PC-9 (cell line): ENCODE measurements at regions not wholly inside any gene's neighbourhood (a gene's known extent, or its start where the extent isn't known, plus 50 kb on each side); places are given as distances from the start of the nearest gene placed in this dataset.

Experiments
- BruUV-seq: library from RNA; stranded (reverse); fragments of 400-500 nt; replicated peaks from 2 replicates; lab custom pipeline; 2021; lab: Mats Ljungman, UMichigan
- CTCF ChIA-PET: fragments of 300-600 bp; sonication (Branson Sonifier 250); formaldehyde crosslinking; loops from one replicate; lab custom pipeline; 2022; ENCODE audit warnings: antibody characterized with exemption; lab: Charles Lee
- POLR2A ChIA-PET: fragments of 300-600 bp; sonication (Branson Sonifier 250); formaldehyde crosslinking; loops from one replicate; lab custom pipeline; 2022; ENCODE audit warnings: antibody characterized with exemption; ENCODE audit not compliant: unreplicated experiment; lab: Charles Lee
- DNase-seq, 2 experiments: peaks; one replicate each; pipeline versions ENCODE4 v3.0.0 to v3.0.0-alpha.2; 2015 to 2022; ENCODE audit warnings: mixed read lengths in 1 of 2
- H2AFZ ChIP-seq: fragments of 200-600 bp; sonication (generic); 2 replicates; pipeline ENCODE4 v1.8.1; 2017; ENCODE audit warnings: antibody characterized with exemption
- H3F3A ChIP-seq: fragments of 200-600 bp; sonication (generic); 2 replicates; pipeline ENCODE4 v1.8.1; 2017; ENCODE audit warnings: antibody characterized with exemption, mild to moderate bottlenecking, low read depth; ENCODE audit not compliant: insufficient read depth
- H3K27ac ChIP-seq: fragments of 200-600 bp; sonication (generic); 2 replicates; pipeline ENCODE4 v1.6.1; 2016; ENCODE audit warnings: mixed run types
- H3K27me3 ChIP-seq: fragments of 200-600 bp; sonication (generic); 2 replicates; pipeline ENCODE4 v1.6.1; 2016; ENCODE audit warnings: low read depth, mixed run types; ENCODE audit not compliant: insufficient read depth
- H3K36me3 ChIP-seq: fragments of 200-600 bp; sonication (generic); 2 replicates; pipeline ENCODE4 v1.6.1; 2016; ENCODE audit warnings: low read depth, mixed run types
- H3K4me1 ChIP-seq: fragments of 200-600 bp; sonication (generic); replicated peaks from 2 replicates; pipeline ENCODE4 v1.6.1; 2016; ENCODE audit warnings: mixed run types; ENCODE audit not compliant: insufficient read depth
- H3K4me2 ChIP-seq: fragments of 200-600 bp; sonication (generic); 2 replicates; pipeline ENCODE4 v1.6.1; 2017; ENCODE audit warnings: mixed run types
- H3K4me3 ChIP-seq: fragments of 200-600 bp; sonication (generic); 2 replicates; pipeline ENCODE4 v1.6.1; 2016; ENCODE audit warnings: mixed run types
- H3K79me2 ChIP-seq: fragments of 200-600 bp; sonication (generic); 2 replicates; pipeline ENCODE4 v1.6.1; 2017; ENCODE audit warnings: low read depth, mixed run types
- H3K9me2 ChIP-seq: fragments of 200-600 bp; sonication (generic); 2 replicates; pipeline ENCODE4 v1.8.1; 2017; ENCODE audit warnings: mild to moderate bottlenecking; ENCODE audit not compliant: insufficient read depth
- H3K9me3 ChIP-seq: fragments of 200-600 bp; sonication (generic); 2 replicates; pipeline ENCODE4 v1.8.1; 2016; ENCODE audit warnings: low read depth; ENCODE audit not compliant: insufficient read depth
- H4K20me1 ChIP-seq: fragments of 200-600 bp; sonication (generic); 2 replicates; pipeline ENCODE4 v1.8.1; 2017; ENCODE audit not compliant: insufficient read depth
- CTCF ChIP-seq: fragments of 200-600 bp; sonication (generic); conservative IDR thresholded peaks from 2 replicates; pipeline ENCODE4 v1.6.1; 2017; ENCODE audit warnings: mixed run types, antibody characterized with exemption, mild to moderate bottlenecking, moderate library complexity
- EZH2 ChIP-seq: fragments of 200-600 bp; sonication (generic); IDR thresholded peaks from 2 replicates; pipeline ENCODE4 v1.8.0; 2017; ENCODE audit warnings: antibody characterized with exemption, low read depth
- intact Hi-C: fragments of 100-400 bp; cut with micrococcal nuclease; formaldehyde crosslinking; loops from one replicate; pipeline ENCODE4 v1.10.0; 2022; ENCODE audit not compliant: unreplicated experiment

- intact Hi-C loops: no loop called here
- TF ChIP-seq EZH2 (no peak), CTCF (no peak)
- no peak overlapping the region for H3K27ac ChIP-seq
- H4K20me1 ChIP-seq: no peaks in the 10 kb centered on the region
- ChIA-PET POLR2A (no interaction called here), CTCF (no interaction called here)
- no peaks in the 10 kb centered on the region for H3K4me1 ChIP-seq
- H3K27me3 ChIP-seq: no peaks in the 10 kb centered on the region
- H3K4me2 ChIP-seq: no peak overlapping the region
- BruUV-seq: no TSS peak
- no peak overlapping the region for H2AFZ ChIP-seq
- H3K4me3 ChIP-seq: no peak overlapping the region
- no peaks in the 10 kb centered on the region for H3K79me2 ChIP-seq
- no peaks in the 10 kb centered on the region for H3F3A ChIP-seq
- H3K36me3 ChIP-seq: no peaks in the 10 kb centered on the region
- H3K9me2 ChIP-seq: no peaks in the 10 kb centered on the region
- no peaks in the 10 kb centered on the region for H3K9me3 ChIP-seq
- no peak for DNase-seq
Observed at GRCh38 chr7:68492359-68492690, 1106.0 kb upstream of the AUTS2 start.

GRCh38 chr7:68503400-68503799, 1094.9 kb upstream of the AUTS2 start:
- Histone ChIP-seq H3K4me2 (no peak overlapping the region), H4K20me1 (no peaks in the 10 kb centered on the region), H3K9me2 (no peaks in the 10 kb centered on the region), H3K9me3 (no peaks in the 10 kb centered on the region), H2AFZ (no peak overlapping the region), H3K4me1 (no peaks in the 10 kb centered on the region), H3K4me3 (no peak overlapping the region), H3K27ac (no peak overlapping the region), H3K27me3 (no peaks in the 10 kb centered on the region), H3K79me2 (no peaks in the 10 kb centered on the region), H3K36me3 (no peaks in the 10 kb centered on the region), H3F3A (no peaks in the 10 kb centered on the region)
- TF ChIP-seq EZH2 (no peak), CTCF (no peak)
- intact Hi-C loops: no loop called here
- DNase-seq: no peak
- BruUV-seq: no TSS peak
- CTCF ChIA-PET: no interaction called here
- POLR2A ChIA-PET: no interaction called here

- Histone ChIP-seq H3K4me3 (no peak overlapping the region), H3K9me2 (no peaks in the 10 kb centered on the region), H3K27me3 (no peaks in the 10 kb centered on the region), H2AFZ (no peak overlapping the region), H3K4me2 (no peak overlapping the region), H3K36me3 (no peaks in the 10 kb centered on the region), H3F3A (no peaks in the 10 kb centered on the region), H3K4me1 (no peaks in the 10 kb centered on the region), H3K27ac (no peak overlapping the region), H4K20me1 (no peaks in the 10 kb centered on the region), H3K79me2 (no peaks in the 10 kb centered on the region), H3K9me3 (no peaks in the 10 kb centered on the region)
- ChIA-PET CTCF (no interaction called here), POLR2A (no interaction called here)
- intact Hi-C loops: no loop called here
- no TSS peak for BruUV-seq
- DNase-seq: no peak
- TF ChIP-seq CTCF (no peak), EZH2 (no peak)
Observed at GRCh38 chr7:68504716-68505115, 1093.6 kb upstream of the AUTS2 start.
